ENCODE measurements at regions not wholly inside any gene's neighbourhood (a gene's known extent, or its start where the extent isn't known, plus 50 kb on each side); places are given as distances from the start of the nearest gene placed in this dataset.
"Not testable (repeated sequence)": the region's sequence is repeated elsewhere in the genome, so short reads cannot be mapped to it uniquely, and the experiment has no call there.

- no peak for DNase-seq (ENCODE audit: low read depth)
Measured at GRCh38 chr16:32116080-32116479, 137.0 kb upstream of the TP53TG3D start.

- DNase-seq (ENCODE audit: low read depth): not testable (repeated sequence)
Measured at GRCh38 chr16:32116533-32116932, 136.6 kb upstream of the TP53TG3D start.

GRCh38 chr16:32120372-32120771 lies 132.7 kb upstream of the TP53TG3D start:
- DNase-seq (ENCODE audit: low read depth): not testable (repeated sequence)

GRCh38 chr16:32120779-32121178 lies 132.3 kb upstream of the TP53TG3D start:
- not testable (repeated sequence) for DNase-seq (ENCODE audit: low read depth)

- DNase-seq (ENCODE audit: low read depth): not testable (repeated sequence)
Measured at GRCh38 chr16:32121273-32121900, 131.7 kb upstream of the TP53TG3D start.

- DNase-seq (ENCODE audit: low read depth): not testable (repeated sequence)
Measured at GRCh38 chr16:32152434-32152833, 100.7 kb upstream of the TP53TG3D start.

GRCh38 chr16:32187918-32188669 lies 65.0 kb upstream of the TP53TG3D start:
- DNase-seq (ENCODE audit: low read depth): not testable (repeated sequence)

DNA sequence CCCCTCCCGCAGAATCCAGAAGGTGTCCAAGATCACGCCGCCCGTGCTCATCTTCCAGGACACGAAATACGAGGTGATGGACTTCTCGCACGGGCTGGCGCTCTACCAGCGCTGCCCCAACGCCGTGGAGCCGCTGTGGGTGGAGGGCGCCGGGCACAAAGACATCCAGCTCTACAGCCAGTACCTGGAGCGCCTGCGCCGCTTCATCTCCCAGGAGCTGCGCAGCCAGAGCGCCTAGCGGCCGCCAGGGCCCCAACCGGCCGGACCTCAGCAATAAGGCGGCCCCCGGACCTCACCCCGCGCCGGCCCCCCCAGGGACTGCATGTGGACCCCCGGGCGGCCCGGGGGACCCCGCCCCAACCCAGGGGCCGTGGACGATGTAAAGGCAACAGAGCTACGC lies 50.5 kb upstream of the TP53TG3D start:
- not testable (repeated sequence) for DNase-seq (ENCODE audit: low read depth)
